Loucy (cell line): ENCODE measurements at regions not wholly inside any gene's neighbourhood (a gene's known extent, or its start where the extent isn't known, plus 50 kb on each side); places are given as distances from the start of the nearest gene placed in this dataset.

ENCODE experiments used
- H2AFZ ChIP-seq: fragments of 200-600 bp; sonication (generic); 2 replicates; pipeline ENCODE4 v1.6.0; 2016; ENCODE audit warnings: antibody characterized with exemption, mild to moderate bottlenecking, low read length, moderate library complexity
- H3F3A ChIP-seq: fragments of 200-600 bp; 2 replicates; pipeline ENCODE4 v1.6.0; 2016; ENCODE audit warnings: antibody characterized with exemption, low read depth, mild to moderate bottlenecking
- H3K27me3 ChIP-seq: fragments of 200-600 bp; sonication (generic); 2 replicates; pipeline ENCODE4 v1.6.1; 2014; ENCODE audit warnings: low read length, mild to moderate bottlenecking; ENCODE audit not compliant: insufficient read depth, poor library complexity, severe bottlenecking
- H3K36me3 ChIP-seq: fragments of 200-600 bp; sonication (generic); 2 replicates; pipeline ENCODE4 v1.6.1; 2016; ENCODE audit warnings: low read length; ENCODE audit not compliant: insufficient read depth
- H3K4me1 ChIP-seq: fragments of 200-600 bp; sonication (generic); 2 replicates; pipeline ENCODE4 v1.5.1; 2014; ENCODE audit warnings: low read length, mild to moderate bottlenecking; ENCODE audit not compliant: insufficient read depth, poor library complexity, severe bottlenecking
- H3K4me2 ChIP-seq: fragments of 200-600 bp; sonication (generic); 2 replicates; pipeline ENCODE4 v1.6.0; 2014; ENCODE audit warnings: antibody characterized with exemption, low read length, low read depth, mild to moderate bottlenecking; ENCODE audit not compliant: poor library complexity, severe bottlenecking
- H3K4me3 ChIP-seq: fragments of 200-600 bp; sonication (generic); 2 replicates; pipeline ENCODE4 v1.5.1; 2014; ENCODE audit warnings: low read length, mild to moderate bottlenecking, mixed read lengths; ENCODE audit not compliant: poor library complexity, severe bottlenecking
- H3K79me2 ChIP-seq: fragments of 200-600 bp; sonication (generic); 2 replicates; pipeline ENCODE4 v1.6.1; 2014; ENCODE audit warnings: low read length; ENCODE audit not compliant: insufficient read depth
- H3K9ac ChIP-seq: fragments of 200-600 bp; sonication (generic); 2 replicates; pipeline ENCODE4 v1.6.0; 2014; ENCODE audit warnings: mild to moderate bottlenecking, low read depth, low read length, moderate library complexity; ENCODE audit not compliant: poor library complexity, severe bottlenecking
- H3K9me2 ChIP-seq: fragments of 200-600 bp; sonication (generic); replicated peaks from 2 replicates; pipeline ENCODE4 v1.6.1; 2016; ENCODE audit warnings: low read depth, low read length, mixed read lengths
- H3K9me3 ChIP-seq: fragments of 200-600 bp; sonication (generic); 2 replicates; pipeline ENCODE4 v1.6.1; 2014; ENCODE audit warnings: mild to moderate bottlenecking, antibody characterized with exemption, low read length, low read depth; ENCODE audit not compliant: insufficient read depth
- H4K20me1 ChIP-seq: fragments of 200-600 bp; sonication (generic); 2 replicates; pipeline ENCODE4 v1.6.0; 2014; ENCODE audit warnings: antibody characterized with exemption, low read length, mild to moderate bottlenecking; ENCODE audit not compliant: insufficient read depth, poor library complexity, severe bottlenecking
- CTCF ChIP-seq: fragments of 200-600 bp; sonication (generic); conservative IDR thresholded peaks from 2 replicates; pipeline ENCODE4 v1.5.1; 2014; ENCODE audit warnings: mild to moderate bottlenecking, antibody characterized with exemption, low read length
- EZH2phosphoT487 ChIP-seq: fragments of 200-600 bp; IDR thresholded peaks from 2 replicates; pipeline ENCODE4 v1.6.1; 2018; ENCODE audit warnings: antibody characterized with exemption, mild to moderate bottlenecking, moderate library complexity, borderline replicate concordance

GRCh38 chr22:27388090-27388600 lies 413.4 kb downstream of the MN1 start:
- H3K79me2 ChIP-seq: no peaks in the 10 kb centered on the region
- no peaks in the 10 kb centered on the region for H3K4me1 ChIP-seq
- no peak overlapping the region for H3K4me3 ChIP-seq
- no peaks in the 10 kb centered on the region for H3K9me2 ChIP-seq
- H3K9me3 ChIP-seq: no peaks in the 10 kb centered on the region
- H3F3A ChIP-seq: no peaks in the 10 kb centered on the region
- no peaks in the 10 kb centered on the region for H3K36me3 ChIP-seq
- H3K9ac ChIP-seq: no peak overlapping the region
- no peak overlapping the region for H2AFZ ChIP-seq
- no peak overlapping the region for H3K4me2 ChIP-seq
- H3K27me3 ChIP-seq: no peaks in the 10 kb centered on the region
- TF ChIP-seq EZH2phosphoT487 (no peak), CTCF (no peak)
- no peaks in the 10 kb centered on the region for H4K20me1 ChIP-seq

- no peaks in the 10 kb centered on the region for H4K20me1 ChIP-seq
- no peak overlapping the region for H3K9ac ChIP-seq
- TF ChIP-seq EZH2phosphoT487 (no peak), CTCF (no peak)
- no peaks in the 10 kb centered on the region for H3K9me3 ChIP-seq
- H3K27me3 ChIP-seq: no peaks in the 10 kb centered on the region
- no peak overlapping the region for H2AFZ ChIP-seq
- H3F3A ChIP-seq: no peaks in the 10 kb centered on the region
- no peaks in the 10 kb centered on the region for H3K36me3 ChIP-seq
- H3K4me1 ChIP-seq: no peaks in the 10 kb centered on the region
- no peak overlapping the region for H3K4me3 ChIP-seq
- H3K4me2 ChIP-seq: no peak overlapping the region
- H3K79me2 ChIP-seq: no peaks in the 10 kb centered on the region
- no peaks in the 10 kb centered on the region for H3K9me2 ChIP-seq
These were observed 411.9 kb downstream of the MN1 start for GRCh38 chr22:27389727-27390075.

- H2AFZ ChIP-seq: no peak overlapping the region
- no peaks in the 10 kb centered on the region for H3K9me3 ChIP-seq
- H3F3A ChIP-seq: no peaks in the 10 kb centered on the region
- H3K9me2 ChIP-seq: no peaks in the 10 kb centered on the region
- no peaks in the 10 kb centered on the region for H3K4me1 ChIP-seq
- no peak overlapping the region for H3K9ac ChIP-seq
- no peaks in the 10 kb centered on the region for H3K36me3 ChIP-seq
- H3K4me2 ChIP-seq: no peak overlapping the region
- H3K4me3 ChIP-seq: no peak overlapping the region
- no peaks in the 10 kb centered on the region for H3K27me3 ChIP-seq
- TF ChIP-seq EZH2phosphoT487 (no peak), CTCF (no peak)
- H4K20me1 ChIP-seq: no peaks in the 10 kb centered on the region
- no peaks in the 10 kb centered on the region for H3K79me2 ChIP-seq
These were observed 410.3 kb downstream of the MN1 start for GRCh38 chr22:27391092-27391770.
